Naive B cell (primary cell): ENCODE measurements at regions not wholly inside any gene's neighbourhood (a gene's known extent, or its start where the extent isn't known, plus 50 kb on each side); places are given as distances from the start of the nearest gene placed in this dataset.
A peak's percentile ranks its signal among the peaks of the same experiment; 100 is the strongest.

ENCODE experiments used
- ATAC-seq, 2 donors: fragments of 150-1000 bp; cut with Tn5 transposase; 2 replicates each; pipeline ENCODE4 v1.10.0; 2021; ENCODE audit warnings: low read depth in 2 of 2, mild to moderate bottlenecking in 2 of 2, moderate library complexity in 2 of 2
- DNase-seq: peaks from one replicate; pipeline ENCODE4 v3.0.0; 2022
- H3K27ac Mint-ChIP-seq, 6 donors: one replicate each; pipeline ENCODE4 v1.8.0; 2020 to 2022; ENCODE audit warnings: mild to moderate bottlenecking in 6 of 6, mixed read lengths in 6 of 6, moderate library complexity in 5 of 6, inconsistent platforms in 2 of 6
- H3K27me3 Mint-ChIP-seq, 3 donors: one replicate each; pipeline ENCODE4 v1.8.0; 2021 to 2022; ENCODE audit warnings: mixed read lengths in 3 of 3, mild to moderate bottlenecking in 1 of 3
- H3K36me3 Mint-ChIP-seq, 2 donors: one replicate each; pipeline ENCODE4 v1.8.0; 2020 to 2022; ENCODE audit warnings: mixed read lengths in 2 of 2, inconsistent platforms in 1 of 2, mild to moderate bottlenecking in 1 of 2
- H3K4me1 Mint-ChIP-seq, 3 donors: one replicate each; pipeline ENCODE4 v1.8.0; 2020 to 2022; ENCODE audit warnings: mixed read lengths in 3 of 3, inconsistent platforms in 1 of 3, mild to moderate bottlenecking in 1 of 3, moderate library complexity in 1 of 3
- H3K4me3 Mint-ChIP-seq, 8 donors: one replicate each; pipeline ENCODE4 v1.8.0; 2020 to 2022; ENCODE audit warnings: mild to moderate bottlenecking in 8 of 8, mixed read lengths in 8 of 8, moderate library complexity in 8 of 8, inconsistent platforms in 2 of 8
- H3K9me3 Mint-ChIP-seq, 7 donors: one replicate each; pipeline ENCODE4 v1.8.0; 2020 to 2022; ENCODE audit warnings: mixed read lengths in 7 of 7, mild to moderate bottlenecking in 5 of 7, inconsistent platforms in 2 of 7, moderate library complexity in 1 of 7

GRCh38 chr12:130066742-130067141, 95.5 kb upstream of the FZD10 start:
- ATAC-seq: no peak
- H3K4me3 Mint-ChIP-seq: no peak overlapping the region
- no peak for DNase-seq
- no peaks in the 10 kb centered on the region for H3K27me3 Mint-ChIP-seq
- H3K9me3 Mint-ChIP-seq: peaks cover 2 to 12% (median 5%) of the 10 kb centered on the region in 7 donors
- H3K4me1 Mint-ChIP-seq: no peaks in the 10 kb centered on the region
- H3K36me3 Mint-ChIP-seq: peaks cover 0 to 4% of the 10 kb centered on the region in 2 donors
- no peak overlapping the region for H3K27ac Mint-ChIP-seq

GRCh38 chr12:130068741-130069140, 93.5 kb upstream of the FZD10 start:
- Mint-ChIP-seq H3K9me3 (peaks cover 0 to 4% (median 0%) of the 10 kb centered on the region in 7 donors), H3K4me3 (no peak overlapping the region), H3K27ac (no peak overlapping the region), H3K27me3 (no peaks in the 10 kb centered on the region), H3K36me3 (no peaks in the 10 kb centered on the region), H3K4me1 (no peaks in the 10 kb centered on the region)
- DNase-seq (no peak), ATAC-seq (no peak)

- Mint-ChIP-seq H3K27ac (no peak overlapping the region), H3K4me1 (no peaks in the 10 kb centered on the region), H3K27me3 (peaks cover under 1% of the 10 kb centered on the region in 3 donors), H3K4me3 (no peak overlapping the region), H3K9me3 (peaks cover 0 to 4% (median 0%) of the 10 kb centered on the region in 7 donors), H3K36me3 (peaks cover 0 to under 1% of the 10 kb centered on the region in 2 donors)
- no peak for DNase-seq
- ATAC-seq: no peak
These were observed 92.1 kb upstream of the FZD10 start for GRCh38 chr12:130070126-130070611.

GRCh38 chr12:130073721-130074120, 88.5 kb upstream of the FZD10 start:
- H3K27ac Mint-ChIP-seq: no peak overlapping the region
- H3K4me3 Mint-ChIP-seq: no peak overlapping the region
- ATAC-seq: no peak
- H3K4me1 Mint-ChIP-seq: peaks cover 0 to 4% (median 0%) of the 10 kb centered on the region in 3 donors
- peaks cover 0 to 16% of the 10 kb centered on the region in 2 donors for H3K36me3 Mint-ChIP-seq
- peaks cover 7 to 9% (median 8%) of the 10 kb centered on the region in 3 donors for H3K27me3 Mint-ChIP-seq
- H3K9me3 Mint-ChIP-seq: peaks cover 10 to 32% (median 16%) of the 10 kb centered on the region in 7 donors
- DNase-seq: no peak

- Mint-ChIP-seq H3K9me3 (peaks cover 10 to 43% (median 16%) of the 10 kb centered on the region in 7 donors), H3K4me1 (peaks cover 0 to 4% (median 0%) of the 10 kb centered on the region in 3 donors), H3K27ac (no peak overlapping the region), H3K4me3 (peak overlapping the region in 1 of 8 donors; percentile 17), H3K36me3 (peaks cover 0 to 16% of the 10 kb centered on the region in 2 donors), H3K27me3 (peaks cover 7 to 12% (median 8%) of the 10 kb centered on the region in 3 donors)
- no peak for ATAC-seq
- DNase-seq: no peak
These were observed 87.4 kb upstream of the FZD10 start for GRCh38 chr12:130074661-130075406.

- DNase-seq (no peak), ATAC-seq (no peak)
- H3K27me3 Mint-ChIP-seq: peaks cover 7 to 12% (median 8%) of the 10 kb centered on the region in 3 donors
- no peak overlapping the region for H3K4me3 Mint-ChIP-seq
- H3K36me3 Mint-ChIP-seq: peaks cover 0 to 16% of the 10 kb centered on the region in 2 donors
- peaks cover 10 to 44% (median 16%) of the 10 kb centered on the region in 7 donors for H3K9me3 Mint-ChIP-seq
- H3K27ac Mint-ChIP-seq: peak overlapping the region in 2 of 6 donors; percentile 8 to 70
- peaks cover 0 to 4% (median 0%) of the 10 kb centered on the region in 3 donors for H3K4me1 Mint-ChIP-seq
These were observed 86.7 kb upstream of the FZD10 start for GRCh38 chr12:130075497-130076076.

- Mint-ChIP-seq H3K9me3 (peaks cover 10 to 44% (median 16%) of the 10 kb centered on the region in 7 donors), H3K27ac (no peak overlapping the region), H3K36me3 (peaks cover 0 to 16% of the 10 kb centered on the region in 2 donors), H3K4me3 (no peak overlapping the region), H3K27me3 (peaks cover 7 to 12% (median 8%) of the 10 kb centered on the region in 3 donors), H3K4me1 (peaks cover 0 to 4% (median 0%) of the 10 kb centered on the region in 3 donors)
- DNase-seq: no peak
- no peak for ATAC-seq
These were observed 86.1 kb upstream of the FZD10 start for GRCh38 chr12:130076126-130076525.

GRCh38 chr12:130076752-130077151, 85.5 kb upstream of the FZD10 start:
- H3K4me1 Mint-ChIP-seq: peaks cover 0 to 4% (median 0%) of the 10 kb centered on the region in 3 donors
- no peak overlapping the region for H3K4me3 Mint-ChIP-seq
- peaks cover 0 to 16% of the 10 kb centered on the region in 2 donors for H3K36me3 Mint-ChIP-seq
- no peak overlapping the region for H3K27ac Mint-ChIP-seq
- ATAC-seq: no peak
- DNase-seq: no peak
- peaks cover 10 to 44% (median 16%) of the 10 kb centered on the region in 7 donors for H3K9me3 Mint-ChIP-seq
- peaks cover 7 to 12% (median 8%) of the 10 kb centered on the region in 3 donors for H3K27me3 Mint-ChIP-seq

- peaks cover 10 to 44% (median 20%) of the 10 kb centered on the region in 7 donors for H3K9me3 Mint-ChIP-seq
- no peak overlapping the region for H3K4me3 Mint-ChIP-seq
- ATAC-seq (no peak), DNase-seq (no peak)
- peaks cover 0 to 24% of the 10 kb centered on the region in 2 donors for H3K36me3 Mint-ChIP-seq
- peaks cover 7 to 21% (median 17%) of the 10 kb centered on the region in 3 donors for H3K27me3 Mint-ChIP-seq
- peaks cover 0 to 4% (median 0%) of the 10 kb centered on the region in 3 donors for H3K4me1 Mint-ChIP-seq
- H3K27ac Mint-ChIP-seq: no peak overlapping the region
These were observed 83.4 kb upstream of the FZD10 start for GRCh38 chr12:130078852-130079251.

- H3K27ac Mint-ChIP-seq: no peak overlapping the region
- peaks cover 0 to 4% (median 0%) of the 10 kb centered on the region in 3 donors for H3K4me1 Mint-ChIP-seq
- peaks cover 7 to 23% (median 20%) of the 10 kb centered on the region in 3 donors for H3K27me3 Mint-ChIP-seq
- peaks cover 0 to 24% of the 10 kb centered on the region in 2 donors for H3K36me3 Mint-ChIP-seq
- no peak for DNase-seq
- H3K9me3 Mint-ChIP-seq: peaks cover 10 to 44% (median 20%) of the 10 kb centered on the region in 7 donors
- no peak overlapping the region for H3K4me3 Mint-ChIP-seq
- ATAC-seq: no peak
These were observed 83.0 kb upstream of the FZD10 start for GRCh38 chr12:130079279-130079678.

GRCh38 chr12:130080205-130080604, 82.1 kb upstream of the FZD10 start:
- Mint-ChIP-seq H3K4me3 (no peak overlapping the region), H3K4me1 (peaks cover 0 to 4% (median 0%) of the 10 kb centered on the region in 3 donors)

GRCh38 chr12:130081117-130081805, 81.0 kb upstream of the FZD10 start:
- H3K4me1 Mint-ChIP-seq: peaks cover 0 to 5% (median 0%) of the 10 kb centered on the region in 3 donors
- DNase-seq: no peak
- peaks cover 0 to 18% (median 16%) of the 10 kb centered on the region in 3 donors for H3K27me3 Mint-ChIP-seq
- H3K4me3 Mint-ChIP-seq: no peak overlapping the region
- H3K36me3 Mint-ChIP-seq: peaks cover 0 to 16% of the 10 kb centered on the region in 2 donors
- H3K9me3 Mint-ChIP-seq: peaks cover 6 to 34% (median 18%) of the 10 kb centered on the region in 7 donors
- no peak overlapping the region for H3K27ac Mint-ChIP-seq
- ATAC-seq: no peak

More at GRCh38 chr12:130080205-130080604, 82.1 kb upstream of the FZD10 start:
- Mint-ChIP-seq H3K9me3 (peaks cover 10 to 43% (median 20%) of the 10 kb centered on the region in 7 donors), H3K27me3 (peaks cover 7 to 25% (median 21%) of the 10 kb centered on the region in 3 donors), H3K36me3 (peaks cover 0 to 23% of the 10 kb centered on the region in 2 donors), H3K27ac (no peak overlapping the region)
- ATAC-seq: no peak
- no peak for DNase-seq

- ATAC-seq: no peak
- Mint-ChIP-seq H3K4me1 (peaks cover 0 to 4% (median 0%) of the 10 kb centered on the region in 3 donors), H3K36me3 (peaks cover 0 to 7% of the 10 kb centered on the region in 2 donors), H3K9me3 (peaks cover under 1 to 22% (median 9%) of the 10 kb centered on the region in 7 donors), H3K4me3 (no peak overlapping the region), H3K27ac (no peak overlapping the region), H3K27me3 (peaks cover 10 to 18% (median 16%) of the 10 kb centered on the region in 3 donors)
- DNase-seq: no peak
These were observed 79.3 kb upstream of the FZD10 start for GRCh38 chr12:130083002-130083401.
